ENCODE measurements at regions not wholly inside any gene's neighbourhood (a gene's known extent, or its start where the extent isn't known, plus 50 kb on each side); places are given as distances from the start of the nearest gene placed in this dataset.

DNA sequence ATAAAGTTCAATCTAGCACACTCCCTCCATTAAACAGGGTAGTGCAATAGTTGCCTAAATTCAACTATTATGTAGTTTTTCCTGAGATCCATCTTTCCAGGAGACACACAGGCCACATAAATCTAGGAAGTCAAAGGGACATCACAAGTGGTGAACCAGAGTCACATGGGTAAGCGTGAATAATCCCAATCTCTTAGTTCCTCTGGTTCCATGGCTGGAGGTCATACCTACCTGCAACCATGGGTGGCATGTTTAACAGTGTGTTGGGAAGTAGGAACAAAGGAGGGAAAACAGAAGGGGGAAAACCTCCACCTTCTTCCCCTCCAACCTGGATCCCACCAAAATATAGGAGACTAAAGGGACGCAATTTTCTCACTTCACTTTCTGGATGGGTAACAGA, 2651.6 kb downstream of the ARAP2 start:
- intact Hi-C loops (cut with DNase I) = no loop called here
- DNase-seq = no peak

DNA sequence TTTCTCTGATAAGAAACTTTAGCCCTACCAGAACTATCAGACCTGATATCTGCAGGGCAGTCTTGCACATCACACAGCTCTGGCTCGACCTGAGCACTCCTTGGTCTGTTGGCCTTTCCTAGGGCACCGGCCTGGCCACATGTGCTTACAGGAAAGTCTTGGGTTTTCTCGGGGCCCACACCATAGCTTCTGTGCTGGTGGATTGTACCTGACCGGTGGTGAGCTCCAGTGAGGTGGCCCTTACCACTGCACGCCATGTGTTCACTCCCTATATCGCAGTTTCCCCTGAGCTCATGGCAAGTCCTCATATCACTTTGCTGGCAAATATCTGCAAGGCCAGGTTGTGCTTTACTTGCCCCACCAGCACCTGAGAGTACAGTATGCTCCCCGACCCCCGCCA, 2637.4 kb downstream of the ARAP2 start:
- no peak for DNase-seq
- intact Hi-C loops (cut with DNase I) = no loop called here

DNA sequence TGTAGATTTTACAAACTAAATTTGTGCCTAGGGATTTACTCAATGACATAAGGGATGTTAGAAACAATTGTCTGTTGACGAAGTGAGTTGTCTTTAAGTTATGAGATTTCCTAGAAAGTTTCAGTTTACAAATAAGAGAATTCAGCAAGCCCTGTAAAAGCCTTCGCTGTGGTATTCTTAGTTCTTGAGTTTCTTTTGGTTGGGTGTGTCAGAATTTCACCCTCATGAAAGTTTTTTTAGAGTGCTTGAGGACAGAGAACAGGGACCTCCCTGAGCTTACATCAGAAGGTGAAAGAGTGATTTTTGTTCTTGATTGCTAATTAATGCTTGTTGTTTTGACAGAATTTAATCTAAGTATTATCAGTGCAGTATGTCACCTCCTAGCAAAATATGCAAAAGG, 2628.2 kb downstream of the ARAP2 start:
- no peak for DNase-seq
- intact Hi-C loops (cut with DNase I) = no loop called here

DNA sequence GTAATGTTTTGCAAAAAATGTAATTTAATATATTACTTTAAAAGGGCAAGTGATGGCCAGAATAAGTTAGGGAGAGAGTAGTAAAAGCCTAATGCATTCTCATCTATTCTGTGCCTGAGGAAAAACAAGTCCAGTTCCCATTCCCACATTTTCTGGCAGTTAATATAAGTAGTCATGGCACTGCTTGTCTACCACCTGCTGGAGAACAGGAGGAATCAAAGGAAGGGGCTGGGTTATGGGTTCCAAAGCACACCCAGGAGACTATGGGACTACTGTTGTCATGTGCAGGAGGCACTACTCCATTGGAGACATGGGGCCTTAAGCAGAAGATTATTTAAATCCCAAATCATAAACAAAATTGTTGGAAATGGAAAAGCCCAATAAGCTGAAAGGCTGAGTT, 2618.6 kb downstream of the ARAP2 start:
- intact Hi-C loops (cut with DNase I) = no loop called here
- peak in 2 of 42 donors; percentile 1 to 13 for DNase-seq

DNA sequence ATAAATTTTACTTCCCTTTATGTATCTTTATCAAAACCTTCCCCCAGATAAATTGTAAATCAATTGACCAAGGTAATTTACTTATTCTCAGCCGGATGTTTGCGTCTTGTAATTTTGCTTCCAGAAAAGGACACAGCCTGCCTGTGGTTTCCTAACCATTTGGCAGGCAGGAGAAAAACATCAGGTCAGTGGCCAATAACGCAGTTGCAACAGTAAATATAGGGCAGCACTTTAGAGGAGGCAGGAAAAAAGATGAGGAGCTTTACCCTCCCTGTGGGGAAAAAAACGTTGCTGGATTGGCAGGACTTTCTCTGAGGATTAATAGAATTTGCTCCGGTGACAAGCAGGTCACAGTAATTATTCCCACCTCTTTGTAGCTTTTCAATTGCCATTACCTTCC, 2618.1 kb downstream of the ARAP2 start:
- intact Hi-C loops (cut with DNase I) = no loop called here
- DNase-seq = no peak

DNA sequence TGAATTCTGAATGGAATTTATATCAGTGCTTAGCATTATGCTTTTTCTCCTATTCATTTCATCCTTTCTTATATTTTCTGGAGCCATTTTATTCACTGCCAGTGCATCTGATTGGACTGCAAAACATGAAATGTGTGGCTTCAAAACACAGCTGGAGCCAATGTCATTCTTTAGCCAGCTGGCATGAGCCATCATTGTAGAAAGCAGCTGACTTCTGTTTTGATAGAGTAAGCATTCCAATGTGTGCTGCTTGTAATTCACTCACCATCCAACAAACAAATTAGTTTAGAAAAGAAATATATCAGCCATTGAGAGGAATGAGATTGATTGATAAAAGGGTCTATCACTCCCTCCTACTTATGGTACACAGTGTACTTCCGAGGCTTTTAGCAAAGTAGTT, 2616.0 kb downstream of the ARAP2 start:
- intact Hi-C loops (cut with DNase I) = no loop called here
- peak in 8 of 42 donors; percentile 10 to 47 (median 30) for DNase-seq

DNA sequence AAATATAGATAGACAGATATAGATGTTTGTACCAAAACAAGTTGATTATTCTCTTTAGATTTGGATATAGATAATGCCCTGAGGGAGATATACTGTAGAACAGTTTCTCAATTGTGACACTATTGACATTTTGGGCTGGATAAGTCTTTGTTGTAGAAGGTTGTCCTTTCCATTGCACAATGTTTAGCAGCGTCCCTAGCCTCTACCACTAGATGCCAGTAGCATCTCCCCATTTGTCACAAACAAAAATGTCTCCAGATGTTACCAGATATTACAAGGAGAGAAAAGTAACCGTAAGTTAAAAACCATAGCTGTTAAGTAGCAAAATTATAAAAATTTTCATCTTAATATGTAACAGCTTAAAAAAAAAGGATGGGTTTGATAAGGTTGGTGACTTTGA, 2595.3 kb downstream of the ARAP2 start:
- DNase-seq = no peak
- intact Hi-C loops (cut with DNase I) = no loop called here

DNA sequence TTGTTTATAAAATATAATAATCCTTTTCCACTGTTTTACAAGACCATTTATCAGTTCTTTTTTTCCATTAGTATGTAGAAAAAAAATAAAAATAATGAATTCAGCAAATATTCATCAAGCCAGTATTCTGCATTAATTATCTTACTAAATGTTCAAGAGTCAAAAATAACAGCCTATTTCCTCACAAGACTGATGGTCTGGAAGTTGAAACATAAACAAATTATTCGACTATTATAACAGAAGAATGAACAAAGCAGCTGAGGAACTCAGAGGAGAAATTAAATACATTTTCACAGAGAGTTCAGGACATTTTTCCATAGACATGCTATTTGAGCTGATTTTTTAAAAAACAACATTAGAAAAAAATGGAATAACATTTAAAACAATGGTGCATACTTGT, 2594.8 kb downstream of the ARAP2 start:
- DNase-seq = no peak
- intact Hi-C loops (cut with DNase I) = no loop called here

DNA sequence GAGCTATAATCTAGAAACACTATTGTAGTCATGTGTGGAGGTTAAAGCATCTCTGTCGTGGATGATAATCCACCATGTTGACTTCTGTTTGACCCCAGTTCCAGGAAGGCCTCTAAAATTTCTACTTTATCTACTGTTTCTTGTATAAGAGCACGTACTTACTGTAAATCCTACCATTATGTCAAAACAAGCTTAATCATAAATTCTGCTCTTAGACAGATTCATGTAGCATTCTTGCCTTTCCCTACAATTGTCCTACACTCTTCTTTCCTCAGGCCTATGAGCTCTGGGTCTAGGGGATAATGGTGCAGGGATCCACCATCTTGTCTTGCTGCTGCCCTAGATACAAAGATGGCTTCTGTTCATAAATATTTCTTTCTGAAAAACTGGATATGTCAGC, 2594.3 kb downstream of the ARAP2 start:
- intact Hi-C loops (cut with DNase I) = no loop called here
- DNase-seq = no peak

DNA sequence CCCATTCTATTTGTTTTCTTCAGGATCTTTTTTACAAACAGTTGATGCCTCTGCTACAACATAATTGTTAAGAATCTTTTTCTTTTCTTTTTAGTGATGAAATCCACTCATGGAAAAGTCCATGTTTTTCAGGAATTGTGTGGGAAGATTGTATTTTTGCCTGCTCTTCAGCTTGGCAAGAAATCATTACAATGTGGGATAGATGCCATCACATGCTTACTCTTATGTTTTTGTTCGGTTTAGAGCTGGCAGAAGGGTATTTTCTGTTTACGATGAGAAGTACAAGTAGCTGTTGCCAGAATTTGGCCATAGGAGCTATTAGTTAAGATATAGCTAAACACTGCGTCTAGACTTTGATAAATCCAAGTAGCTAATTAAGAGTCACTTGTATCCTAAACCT, 2585.3 kb downstream of the ARAP2 start:
- intact Hi-C loops (cut with DNase I) = no loop called here

DNA sequence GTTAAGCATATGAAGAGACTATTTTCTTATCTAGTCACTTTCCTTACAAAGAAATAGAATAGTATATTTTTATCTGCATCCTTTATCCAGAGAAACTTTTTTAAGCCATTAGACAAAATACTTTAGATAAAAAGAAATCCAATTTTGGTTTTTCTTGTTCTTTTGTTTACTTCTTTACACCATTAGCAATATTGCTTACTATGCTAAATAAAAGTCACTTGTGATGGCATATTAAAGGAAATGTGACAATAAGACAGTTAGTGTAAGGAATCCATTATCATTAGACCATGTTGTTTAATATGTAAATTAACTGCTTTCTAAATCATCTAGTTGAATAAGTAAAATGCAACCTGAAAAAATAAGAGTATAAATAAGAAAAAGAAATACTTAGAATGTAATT, 2582.7 kb downstream of the ARAP2 start:
- no peak for DNase-seq
- intact Hi-C loops (cut with DNase I) = no loop called here

More for the DNA sequence above, 2585.3 kb downstream of the ARAP2 start:
- DNase-seq = no peak

DNA sequence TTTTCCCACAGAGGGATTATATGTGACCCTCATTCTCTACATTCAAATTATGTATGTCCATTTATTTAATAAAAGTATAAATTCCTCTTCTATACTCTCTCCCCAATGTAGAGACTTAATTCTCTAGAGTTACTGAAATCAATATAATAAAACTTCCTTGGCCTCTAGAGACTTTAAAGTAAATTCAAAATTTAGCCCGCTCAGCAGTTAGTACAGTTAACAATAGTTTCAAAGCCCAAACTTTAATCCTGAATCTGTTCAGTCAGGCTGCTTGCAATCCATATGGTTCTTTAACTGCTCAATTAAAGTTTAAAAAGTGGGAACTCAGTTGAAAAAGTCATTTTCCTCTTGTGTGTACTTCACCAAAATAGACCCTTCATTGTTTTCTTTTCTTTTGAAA, 2558.4 kb downstream of the ARAP2 start:
- DNase-seq = no peak
- intact Hi-C loops (cut with DNase I) = no loop called here

DNA sequence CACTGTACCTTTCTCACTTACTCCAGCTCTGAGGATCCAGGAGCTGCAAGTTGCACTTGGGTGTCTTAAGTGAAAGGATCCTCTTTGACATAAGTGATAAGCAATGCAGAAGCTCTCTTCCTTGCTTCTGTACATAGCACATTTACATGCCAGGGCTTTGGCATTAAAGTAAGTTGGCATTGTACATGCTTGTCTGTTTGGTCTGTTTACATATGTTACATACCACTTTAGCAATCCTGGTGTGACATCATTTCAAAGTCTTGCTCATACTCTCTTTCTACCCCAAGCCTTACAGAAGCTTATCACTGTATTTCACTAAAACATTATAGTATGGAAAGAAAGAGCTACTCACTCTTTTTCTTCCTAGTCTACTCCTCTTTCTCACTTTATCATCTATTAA, 2548.3 kb downstream of the ARAP2 start:
- no peak for DNase-seq
- intact Hi-C loops (cut with DNase I) = no loop called here

DNA sequence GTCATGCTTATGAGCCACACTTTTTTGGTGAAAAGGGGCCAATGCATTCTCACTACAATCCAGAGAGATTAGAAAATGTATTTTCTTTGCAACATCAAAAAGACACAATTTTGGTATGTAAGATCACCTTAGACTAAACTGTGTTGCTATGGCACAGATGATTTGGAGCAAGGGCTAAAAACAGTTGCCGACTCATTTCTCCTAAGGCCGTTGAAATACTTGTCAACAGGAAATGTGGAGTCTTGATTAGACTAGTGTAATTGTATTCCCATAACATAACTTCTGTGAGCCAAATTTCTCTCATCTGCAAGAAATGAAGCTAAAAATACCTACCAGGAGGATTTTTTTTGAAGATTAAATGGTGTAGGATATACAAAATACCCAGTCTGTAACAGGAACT, 2547.7 kb downstream of the ARAP2 start:
- DNase-seq = no peak
- intact Hi-C loops (cut with DNase I) = no loop called here

DNA sequence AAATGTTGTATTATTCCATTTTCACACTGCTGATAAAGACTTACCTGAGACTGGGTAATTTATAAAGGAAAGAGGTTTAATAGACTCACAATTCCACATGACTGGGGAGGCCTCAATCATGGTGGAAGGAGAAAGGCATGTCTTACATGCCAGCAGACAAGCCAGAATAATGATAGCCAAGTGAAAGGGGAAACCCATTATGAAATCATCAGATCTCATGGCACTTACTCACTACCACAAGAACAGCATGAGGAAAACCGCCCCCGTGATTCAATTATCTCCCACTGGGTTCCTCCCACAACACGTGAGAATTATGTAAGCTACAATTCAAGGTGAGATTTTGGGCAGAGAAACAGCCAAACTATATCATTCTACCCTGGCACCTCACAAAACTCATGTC, 2535.1 kb downstream of the ARAP2 start:
- intact Hi-C loops (cut with DNase I) = no loop called here
- no peak for DNase-seq

DNA sequence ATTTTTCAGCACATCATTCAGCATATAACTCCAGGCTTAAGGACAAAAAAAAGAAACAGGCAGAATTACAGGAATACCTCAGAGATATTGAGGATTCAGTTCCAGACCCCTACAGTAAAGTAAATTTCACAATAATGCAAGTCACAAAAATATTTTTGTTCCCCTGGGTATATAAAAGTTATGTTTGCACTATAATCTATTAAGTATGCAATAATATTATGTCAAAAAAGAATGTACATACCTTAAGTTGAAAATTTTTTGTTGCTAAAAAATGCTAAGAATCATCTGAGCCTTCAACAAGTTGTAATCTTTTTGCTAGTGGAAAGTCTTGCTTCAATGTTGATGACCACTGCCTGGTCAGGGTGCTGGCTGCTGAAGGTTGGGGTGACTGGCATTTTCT, 2532.5 kb downstream of the ARAP2 start:
- intact Hi-C loops (cut with DNase I) = no loop called here
- DNase-seq = no peak

DNA sequence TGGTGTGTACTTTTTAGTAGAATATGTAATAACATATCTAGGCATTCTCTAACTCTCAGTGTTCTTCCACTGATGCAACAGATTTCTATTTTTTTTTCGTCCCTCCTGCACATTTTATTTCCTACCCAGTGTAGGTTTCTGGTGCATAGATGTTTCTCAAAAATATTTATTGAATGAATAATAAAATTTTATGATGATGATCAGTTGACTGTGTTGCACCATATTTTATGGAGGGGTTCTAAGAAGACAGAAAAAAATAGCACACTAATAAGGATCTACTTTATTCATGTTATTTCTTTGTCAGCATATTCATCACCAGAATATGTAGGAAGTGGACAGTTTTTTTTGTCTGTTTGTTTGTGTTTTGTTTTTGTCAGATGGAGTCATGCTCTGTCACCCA, 2529.3 kb downstream of the ARAP2 start:
- DNase-seq = no peak
- intact Hi-C loops (cut with DNase I) = no loop called here

DNA sequence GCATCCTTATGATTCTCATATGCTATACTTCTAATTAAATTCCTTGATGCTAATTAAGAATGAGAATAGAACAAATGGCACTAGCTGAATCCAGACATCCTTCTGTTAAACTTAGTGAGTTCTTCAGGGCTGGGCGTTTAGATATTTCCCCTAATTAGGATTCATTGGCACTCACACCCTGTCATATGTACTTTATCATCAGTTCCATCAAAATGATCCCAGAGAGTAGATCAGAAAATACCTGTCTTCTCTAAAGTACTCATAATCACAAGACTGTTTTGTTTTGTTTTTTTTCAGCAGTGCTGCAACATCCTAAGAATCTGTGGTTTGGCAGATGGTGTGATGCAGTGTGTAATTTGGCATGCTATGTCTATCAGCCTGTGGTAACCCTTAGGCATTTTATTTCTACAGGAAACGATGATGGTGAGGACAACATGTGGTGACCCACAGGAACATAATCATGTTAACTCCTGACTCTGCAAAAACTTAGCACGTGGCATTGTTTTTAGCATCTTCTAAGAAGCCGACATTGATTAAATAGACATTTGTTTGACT, 2528.4 kb downstream of the ARAP2 start:
- intact Hi-C loops (cut with DNase I) = no loop called here

DNA sequence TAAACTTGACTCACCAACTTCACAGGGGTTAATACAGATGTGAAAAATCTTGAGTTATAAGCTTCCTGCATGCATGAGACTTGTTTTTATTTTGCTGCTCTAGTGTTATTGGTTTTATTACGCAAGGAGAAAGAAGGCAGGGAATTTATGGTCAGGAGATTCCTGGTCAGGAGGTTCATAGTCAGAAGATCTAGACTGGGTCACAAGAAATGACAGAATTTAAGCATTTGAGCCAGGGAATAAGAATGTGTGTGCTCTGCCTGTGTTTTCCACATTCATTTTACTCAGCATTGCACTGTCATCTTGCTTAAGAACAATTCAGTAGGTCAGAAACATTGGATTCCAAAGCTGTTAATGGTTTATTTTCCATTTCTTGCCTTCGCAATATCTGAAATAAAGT, 2522.1 kb downstream of the ARAP2 start:
- DNase-seq = no peak
- intact Hi-C loops (cut with DNase I) = no loop called here

More for the DNA sequence above, 2528.4 kb downstream of the ARAP2 start:
- no peak for DNase-seq

DNA sequence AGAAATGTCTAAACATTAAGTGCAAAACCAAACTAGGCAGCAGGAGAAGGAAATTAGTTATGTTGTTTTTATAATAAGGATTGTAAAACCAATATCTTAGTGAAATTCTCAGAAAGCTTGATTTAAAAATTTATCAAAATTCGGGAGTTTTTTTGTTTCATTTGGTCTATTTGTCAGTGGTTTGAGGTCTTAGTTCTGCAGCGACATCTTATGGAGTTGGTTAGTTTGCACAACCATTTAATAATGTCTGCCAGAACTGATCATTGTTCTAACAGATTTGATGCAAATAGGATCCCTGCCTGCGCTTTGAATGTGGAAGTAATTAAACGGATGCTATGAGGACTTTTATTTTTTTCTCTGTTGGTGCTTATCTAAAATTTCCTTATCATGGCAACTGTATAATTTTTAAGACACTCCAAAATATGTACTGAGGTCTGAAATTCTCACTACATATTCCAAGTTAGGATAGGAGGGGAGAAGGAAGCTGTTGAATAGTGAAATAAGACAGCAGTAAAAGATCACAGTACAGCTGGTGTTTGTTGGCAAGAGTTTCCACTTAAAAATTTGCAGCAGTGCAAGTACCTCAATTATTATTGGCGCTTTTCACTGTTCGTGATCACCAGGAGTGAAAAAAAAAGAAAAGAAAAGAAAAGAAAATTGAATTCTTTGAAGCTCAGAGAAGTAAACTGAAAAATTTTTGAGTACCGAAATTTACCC, 2521.4 kb downstream of the ARAP2 start:
- intact Hi-C loops (cut with DNase I) = no loop called here
- DNase-seq = peak in 4 of 42 donors; percentile 14 to 38 (median 16)

DNA sequence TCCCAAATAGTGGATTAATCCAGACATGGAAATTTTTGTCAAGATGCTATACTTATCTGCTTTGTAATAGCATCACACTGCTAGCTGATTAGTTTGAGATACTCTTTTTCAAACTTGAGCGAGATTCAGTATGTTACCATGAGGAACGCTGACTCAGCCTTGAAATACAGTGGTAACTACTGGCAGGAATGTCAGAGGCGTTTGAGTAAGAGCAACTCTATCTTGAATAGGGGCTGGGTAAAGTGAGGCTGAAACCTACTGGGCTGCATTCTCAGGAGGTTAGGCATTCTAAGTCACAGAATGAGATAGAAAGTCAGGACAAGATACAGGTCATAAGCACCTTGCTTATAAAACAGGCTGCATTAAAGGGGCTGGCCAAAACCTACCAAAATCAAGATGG, 2519.6 kb downstream of the ARAP2 start:
- intact Hi-C loops (cut with DNase I) = no loop called here
- no peak for DNase-seq
